ENCODE measurements at regions not wholly inside any gene's neighbourhood (a gene's known extent, or its start where the extent isn't known, plus 50 kb on each side); places are given as distances from the start of the nearest gene placed in this dataset.

DNA sequence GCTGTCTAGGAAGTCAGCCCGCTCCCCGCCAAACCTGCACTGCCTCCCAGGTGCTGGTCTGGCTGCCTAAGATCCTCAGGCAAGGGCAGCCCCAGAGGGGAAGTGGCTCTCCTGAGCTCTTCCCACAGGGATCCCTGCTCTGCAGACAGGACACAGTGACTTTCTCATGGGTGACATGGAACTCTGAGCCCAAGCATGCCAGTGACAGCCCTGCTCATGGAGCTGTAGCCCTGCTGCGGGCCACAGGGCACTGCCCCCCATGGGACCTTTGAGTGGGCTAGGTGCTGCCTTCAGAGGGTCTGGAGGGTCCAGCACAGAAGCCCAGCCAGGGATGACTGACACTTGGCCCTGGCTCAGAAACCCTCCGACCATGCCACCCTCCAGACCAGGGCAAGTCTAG is 109.1 kb downstream of the TUBA3C start:
- ATAC-seq (replicated peaks): no peak
- H3K36me3 Mint-ChIP-seq (ENCODE audit: low read depth): no peaks in the 10 kb centered on the region

DNA sequence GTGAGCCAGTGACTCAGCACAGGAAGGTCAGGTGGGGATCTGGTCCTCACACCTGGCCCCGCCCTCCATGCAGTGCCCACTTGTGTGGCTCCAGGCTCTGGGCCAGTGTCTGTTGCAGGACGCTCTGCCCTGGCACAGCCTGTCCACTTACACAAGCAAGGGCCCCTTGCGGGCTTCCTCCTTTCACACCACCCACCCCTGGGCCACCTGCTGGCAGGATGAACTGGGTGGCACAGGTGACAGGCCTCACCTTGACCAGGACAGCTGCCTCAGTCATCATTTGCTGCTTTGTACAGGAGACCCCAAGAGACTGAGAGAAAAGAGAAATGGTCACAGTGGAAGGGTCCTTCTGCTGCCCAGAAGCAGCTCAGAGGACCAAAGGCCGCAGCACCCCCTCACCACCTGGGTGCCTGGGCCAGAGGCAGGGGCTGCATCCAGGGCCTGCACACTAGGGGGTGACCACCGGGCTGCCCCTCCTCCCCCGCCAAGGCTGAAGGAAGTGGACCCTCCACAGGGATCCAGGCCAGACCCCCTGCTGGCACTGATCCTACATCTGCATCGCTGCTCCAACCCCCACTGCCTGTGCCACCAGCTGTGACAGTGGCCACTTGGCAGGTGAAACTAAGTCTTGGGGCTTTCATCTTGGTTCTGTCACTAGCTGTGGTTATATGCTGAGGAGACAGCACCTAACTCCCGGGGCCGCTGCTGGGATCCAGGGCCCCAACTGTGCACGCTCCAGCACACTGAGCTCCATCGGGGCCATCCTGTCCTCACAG is 110.3 kb downstream of the TUBA3C start:
- ATAC-seq (replicated peaks): no peak
- H3K36me3 Mint-ChIP-seq (ENCODE audit: low read depth): no peaks in the 10 kb centered on the region
- H3K27me3 Mint-ChIP-seq: peaks cover 5% of the 10 kb centered on the region
- H3K9me3 Mint-ChIP-seq: peaks cover under 1% of the 10 kb centered on the region
- no peak overlapping the region for H3K4me3 Mint-ChIP-seq
- no peaks in the 10 kb centered on the region for H3K4me1 Mint-ChIP-seq
- no peak overlapping the region for H3K27ac Mint-ChIP-seq

More for the DNA sequence above, 109.1 kb downstream of the TUBA3C start:
- Mint-ChIP-seq H3K27me3 (peaks cover 5% of the 10 kb centered on the region), H3K4me3 (no peak overlapping the region), H3K9me3 (no peaks in the 10 kb centered on the region), H3K4me1 (no peaks in the 10 kb centered on the region), H3K27ac (no peak overlapping the region)

DNA sequence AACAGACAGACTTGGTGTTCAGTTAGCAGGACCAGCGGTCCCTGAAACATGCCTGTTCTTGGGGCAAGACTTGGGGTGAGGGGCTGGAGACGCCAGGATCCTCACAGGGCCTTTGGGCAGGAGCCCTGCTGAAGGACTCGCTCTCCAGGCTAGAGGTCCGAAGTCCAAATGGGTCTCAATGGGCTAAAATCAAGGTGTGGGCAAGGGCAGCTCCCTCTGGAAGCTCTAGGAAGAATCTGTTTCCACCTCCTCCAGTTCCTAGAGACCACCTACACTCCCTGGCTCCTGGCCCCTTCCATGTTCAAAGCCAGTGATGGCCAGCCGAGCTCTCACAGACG is 111.3 kb downstream of the TUBA3C start:
- Mint-ChIP-seq H3K4me1 (no peaks in the 10 kb centered on the region), H3K9me3 (peaks cover 3% of the 10 kb centered on the region), H3K4me3 (no peak overlapping the region), H3K27ac (no peak overlapping the region), H3K36me3 (ENCODE audit: low read depth) (no peaks in the 10 kb centered on the region), H3K27me3 (peaks cover 5% of the 10 kb centered on the region)
- ATAC-seq (replicated peaks): no peak

DNA sequence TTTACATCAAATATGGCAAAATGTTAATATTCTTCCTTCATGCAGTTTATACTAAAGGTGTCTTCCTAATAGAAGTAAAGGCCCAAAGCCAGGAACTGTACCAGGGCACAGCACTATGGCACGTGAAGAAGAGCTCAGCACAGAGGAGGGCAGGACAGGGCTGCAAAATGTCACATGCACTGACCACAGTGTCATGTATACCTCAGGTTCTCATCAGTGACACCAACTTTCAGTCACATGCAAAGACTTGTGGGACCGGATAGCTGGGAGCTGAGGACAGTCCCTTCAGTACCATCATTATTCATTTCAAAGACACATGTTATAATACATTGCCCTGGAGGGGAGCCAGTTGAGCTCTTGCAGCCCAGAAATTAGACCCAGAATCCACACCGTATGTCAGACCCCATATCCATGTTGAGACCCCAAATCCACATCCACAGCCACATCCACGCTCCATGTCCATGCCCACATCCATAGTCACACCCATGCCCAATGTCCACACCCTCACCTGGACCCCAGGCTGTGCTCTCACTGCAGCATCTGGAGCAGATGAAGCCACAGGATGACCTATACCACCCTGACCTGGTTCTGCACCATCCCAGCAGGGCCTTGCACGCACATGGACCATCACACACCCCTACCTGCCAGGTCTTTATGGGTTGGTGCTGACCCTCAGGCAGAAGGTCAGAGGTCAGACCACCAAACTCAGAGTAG is 111.8 kb downstream of the TUBA3C start:
- peaks cover 5% of the 10 kb centered on the region for H3K27me3 Mint-ChIP-seq
- H3K4me1 Mint-ChIP-seq: no peaks in the 10 kb centered on the region
- H3K36me3 Mint-ChIP-seq (ENCODE audit: low read depth): no peaks in the 10 kb centered on the region
- H3K27ac Mint-ChIP-seq: no peak overlapping the region
- no peak overlapping the region for H3K4me3 Mint-ChIP-seq
- ATAC-seq (replicated peaks): no peak
- peaks cover 3% of the 10 kb centered on the region for H3K9me3 Mint-ChIP-seq

DNA sequence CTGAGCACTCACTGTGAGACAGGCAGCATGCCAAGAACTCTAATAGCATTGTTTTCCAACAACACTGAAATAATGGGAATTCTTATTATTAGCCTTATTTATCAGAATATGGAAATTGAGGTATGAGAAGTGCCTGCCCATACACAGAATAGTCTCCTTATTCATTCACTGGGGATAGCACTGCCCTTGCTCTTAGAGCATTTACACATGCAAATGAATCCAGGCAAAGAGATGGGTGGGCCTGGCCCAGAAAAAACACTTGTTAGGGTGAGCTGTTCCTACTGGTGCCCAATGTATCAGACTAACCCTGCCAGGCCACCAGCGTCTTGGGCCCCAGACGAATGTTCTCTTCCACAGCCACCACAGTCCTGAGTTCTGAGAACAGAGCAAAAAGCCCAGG is 112.9 kb downstream of the TUBA3C start:
- Mint-ChIP-seq H3K27me3 (no peaks in the 10 kb centered on the region), H3K27ac (no peak overlapping the region), H3K9me3 (peaks cover 8% of the 10 kb centered on the region), H3K4me1 (no peaks in the 10 kb centered on the region), H3K4me3 (no peak overlapping the region), H3K36me3 (ENCODE audit: low read depth) (no peaks in the 10 kb centered on the region)
- no peak for ATAC-seq (replicated peaks)

DNA sequence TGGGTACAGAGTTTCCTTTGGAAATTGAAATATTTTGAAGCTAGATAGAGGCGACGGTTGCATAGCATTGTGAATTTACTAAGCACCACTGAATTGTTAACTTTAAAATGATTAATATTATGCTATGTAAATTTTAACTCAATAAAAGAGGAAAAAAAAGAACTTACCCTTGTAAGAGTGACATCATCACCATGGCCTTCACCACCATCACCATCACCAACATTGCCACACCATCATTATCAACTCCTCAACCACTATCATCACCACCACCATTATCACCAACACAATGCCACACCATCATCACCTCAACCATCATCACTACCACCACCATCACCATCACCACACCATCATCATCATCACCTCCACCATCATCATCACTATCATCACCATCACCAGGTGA is 113.9 kb downstream of the TUBA3C start:
- Mint-ChIP-seq H3K36me3 (ENCODE audit: low read depth) (no peaks in the 10 kb centered on the region), H3K4me3 (no peak overlapping the region)

DNA sequence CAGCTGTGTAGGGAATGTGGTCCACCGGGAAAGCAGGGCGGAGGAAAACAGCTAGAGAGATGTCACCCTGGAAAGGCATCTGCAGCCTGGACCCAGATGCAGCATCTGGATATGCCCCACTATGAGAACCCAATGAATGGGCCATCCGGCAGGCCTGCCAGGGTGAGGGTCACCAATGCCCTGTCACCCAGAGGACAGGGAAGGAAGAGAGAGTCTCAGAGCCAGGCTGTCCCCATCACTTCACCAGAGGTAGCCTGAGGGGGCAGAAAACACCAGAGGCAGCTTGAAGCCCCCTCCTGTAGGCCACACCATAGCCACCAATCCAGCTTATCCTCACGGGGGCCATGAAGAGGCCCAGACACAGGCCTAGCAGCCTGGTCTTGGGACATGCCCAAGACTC is 118.8 kb downstream of the TUBA3C start:
- Mint-ChIP-seq H3K4me1 (no peaks in the 10 kb centered on the region), H3K4me3 (no peak overlapping the region), H3K9me3 (peaks cover 8% of the 10 kb centered on the region), H3K27me3 (no peaks in the 10 kb centered on the region), H3K27ac (no peak overlapping the region), H3K36me3 (ENCODE audit: low read depth) (no peaks in the 10 kb centered on the region)
- ATAC-seq (replicated peaks): no peak

More for the DNA sequence above, 113.9 kb downstream of the TUBA3C start:
- Mint-ChIP-seq H3K9me3 (peaks cover 8% of the 10 kb centered on the region), H3K4me1 (no peaks in the 10 kb centered on the region), H3K27me3 (no peaks in the 10 kb centered on the region), H3K27ac (no peak overlapping the region)
- ATAC-seq (replicated peaks): no peak

DNA sequence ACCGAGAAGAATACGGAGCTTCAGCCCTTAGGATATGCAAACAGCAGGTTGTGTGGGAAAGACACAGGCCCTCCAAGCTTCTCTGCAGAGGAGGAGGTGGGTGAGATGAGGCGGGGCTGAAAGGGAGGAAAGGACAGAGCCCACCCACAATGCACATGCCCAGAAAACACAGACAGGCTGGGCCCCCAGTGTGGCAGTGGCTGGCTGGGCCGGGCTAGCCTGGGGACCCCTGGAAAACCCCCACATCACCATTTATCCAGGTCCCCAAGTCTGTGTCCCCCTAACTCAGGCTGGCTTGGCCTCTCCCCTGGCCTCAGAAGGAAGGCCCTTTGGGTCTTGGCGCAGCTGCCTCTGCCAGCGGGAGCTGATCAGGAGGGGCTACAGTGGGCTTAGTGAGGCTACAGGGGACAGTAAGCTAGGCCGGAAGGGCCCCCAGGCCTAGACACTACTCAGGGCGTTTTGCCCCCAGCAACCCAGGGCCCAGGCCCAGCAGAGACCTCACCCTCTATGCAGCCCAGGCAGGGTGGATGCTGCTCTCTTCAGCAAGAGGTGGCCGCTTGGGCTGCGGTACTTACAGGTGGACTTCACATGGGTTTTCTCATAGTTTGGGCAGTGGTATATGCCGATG is 119.5 kb downstream of the TUBA3C start:
- H3K9me3 Mint-ChIP-seq: peaks cover 8% of the 10 kb centered on the region
- no peaks in the 10 kb centered on the region for H3K36me3 Mint-ChIP-seq (ENCODE audit: low read depth)
- H3K4me3 Mint-ChIP-seq: no peak overlapping the region
- H3K27me3 Mint-ChIP-seq: no peaks in the 10 kb centered on the region
- no peaks in the 10 kb centered on the region for H3K4me1 Mint-ChIP-seq
- no peak overlapping the region for H3K27ac Mint-ChIP-seq
- ATAC-seq (replicated peaks): no peak

DNA sequence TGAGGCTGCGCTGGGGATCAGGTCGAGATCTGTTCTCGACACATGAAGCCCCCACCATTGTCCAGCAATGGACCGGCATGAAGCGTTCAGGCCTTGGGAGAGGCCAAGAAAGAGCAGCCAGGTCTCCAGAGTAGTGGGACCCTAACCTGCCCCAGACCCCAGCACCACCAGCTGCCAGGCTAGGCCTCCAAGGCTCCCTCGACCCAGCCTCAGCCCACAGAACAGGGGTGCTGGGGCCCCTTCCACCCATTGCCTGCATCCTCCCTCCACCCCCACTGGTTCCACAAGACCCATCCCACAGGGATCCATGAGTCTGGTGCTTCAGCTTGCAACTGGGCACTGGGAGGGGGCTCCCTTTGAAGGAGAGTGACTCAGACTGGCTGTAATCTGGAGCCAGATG is 120.3 kb downstream of the TUBA3C start:
- Mint-ChIP-seq H3K27ac (no peak overlapping the region), H3K36me3 (ENCODE audit: low read depth) (no peaks in the 10 kb centered on the region), H3K4me1 (no peaks in the 10 kb centered on the region), H3K4me3 (no peak overlapping the region), H3K27me3 (no peaks in the 10 kb centered on the region), H3K9me3 (peaks cover 7% of the 10 kb centered on the region)
- no peak for ATAC-seq (replicated peaks)

DNA sequence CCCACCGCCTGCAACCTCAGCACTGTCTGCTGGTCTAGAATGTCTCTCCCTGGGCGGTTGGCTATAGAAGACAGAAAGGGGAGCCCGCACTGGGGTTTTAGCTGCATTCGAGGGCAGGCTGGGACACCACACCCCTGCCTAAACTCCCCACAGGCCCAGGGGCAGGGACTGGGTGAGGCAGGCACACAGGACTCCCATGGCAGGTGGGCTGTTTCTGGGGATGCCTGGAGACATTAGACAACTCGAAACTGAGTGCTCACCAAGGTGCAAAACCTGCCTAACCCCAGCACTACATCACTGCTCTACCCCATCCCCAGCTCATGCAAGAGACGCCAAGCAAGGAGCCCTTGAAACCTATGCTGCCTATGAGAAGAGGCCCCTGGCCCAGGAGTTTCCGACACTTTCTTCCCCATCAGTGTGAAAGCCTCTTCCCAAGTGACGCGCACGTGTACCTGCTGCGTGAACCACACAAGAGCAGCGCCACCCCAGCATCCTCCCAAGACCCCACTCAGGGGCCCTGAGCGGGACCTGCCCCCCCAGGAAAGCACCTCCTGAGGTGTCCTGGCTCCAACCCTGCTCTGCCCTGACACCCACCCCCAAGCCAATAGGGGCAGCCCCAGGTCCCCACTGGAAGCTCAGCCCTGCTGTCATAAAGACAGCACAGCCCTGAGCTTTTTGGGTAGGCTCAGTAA is 121.2 kb downstream of the TUBA3C start:
- H3K36me3 Mint-ChIP-seq (ENCODE audit: low read depth): no peaks in the 10 kb centered on the region
- ATAC-seq (replicated peaks): no peak

DNA sequence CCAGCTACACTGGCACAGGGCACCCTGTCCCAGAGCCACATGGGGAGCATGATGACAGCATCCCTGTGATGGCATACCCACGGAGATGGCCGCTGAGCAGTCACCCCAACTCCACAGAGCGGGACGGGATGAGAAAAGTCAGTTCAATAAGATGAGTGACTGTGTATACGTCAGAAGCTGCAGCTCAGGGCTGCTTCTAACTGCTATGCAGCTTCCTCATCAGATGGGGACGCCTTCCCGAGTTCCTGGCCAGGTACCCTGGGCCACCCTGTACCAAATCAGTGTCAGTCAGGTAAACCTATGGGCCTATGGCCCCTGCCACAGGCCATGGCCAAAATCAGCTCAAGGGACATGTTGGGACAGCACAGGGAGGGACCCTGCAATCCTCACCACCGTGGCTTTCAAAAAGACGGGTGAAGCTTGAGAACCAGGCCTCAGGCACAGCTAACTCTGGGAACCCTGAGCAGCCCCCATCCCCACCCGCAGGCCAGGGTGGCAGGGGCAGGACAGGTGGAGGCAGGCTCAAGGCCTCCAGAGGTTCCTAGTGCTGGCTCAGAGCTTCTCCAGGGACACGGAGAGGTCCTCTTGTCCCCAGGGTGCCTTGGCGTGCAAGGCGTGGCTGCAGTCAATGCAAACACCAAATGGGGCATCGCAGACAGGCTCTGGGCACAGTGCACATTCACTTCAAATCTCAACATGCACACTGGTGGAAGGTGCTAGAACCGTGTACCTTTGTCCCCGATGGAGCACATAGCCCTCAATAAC is 122.4 kb downstream of the TUBA3C start:
- H3K36me3 Mint-ChIP-seq (ENCODE audit: low read depth): no peaks in the 10 kb centered on the region

More for the DNA sequence above, 121.2 kb downstream of the TUBA3C start:
- no peak overlapping the region for H3K27ac Mint-ChIP-seq
- H3K4me1 Mint-ChIP-seq: no peaks in the 10 kb centered on the region
- peaks cover 5% of the 10 kb centered on the region for H3K9me3 Mint-ChIP-seq
- no peaks in the 10 kb centered on the region for H3K27me3 Mint-ChIP-seq
- H3K4me3 Mint-ChIP-seq: no peak overlapping the region

DNA sequence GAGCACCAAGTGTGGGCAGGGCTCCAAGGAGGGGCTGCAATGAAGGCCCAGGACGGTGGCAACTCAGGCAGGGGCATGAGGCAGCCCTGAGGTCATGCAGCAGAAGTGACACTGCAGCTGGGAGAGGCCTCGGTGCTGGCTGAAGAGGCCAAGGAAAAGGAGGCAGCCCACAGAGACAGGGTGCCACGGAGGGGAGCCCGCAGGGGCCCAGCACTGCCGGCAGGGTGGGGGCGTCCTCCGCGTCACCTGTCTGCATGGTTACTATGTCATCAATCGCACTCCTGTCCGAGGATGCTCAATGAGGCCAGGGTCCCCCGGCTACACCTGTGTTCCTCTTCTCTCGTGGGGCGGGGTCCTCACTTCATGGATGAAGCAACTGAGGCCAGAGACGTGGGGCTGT is 123.1 kb downstream of the TUBA3C start:
- Mint-ChIP-seq H3K27me3 (no peaks in the 10 kb centered on the region), H3K9me3 (no peaks in the 10 kb centered on the region), H3K27ac (no peak overlapping the region), H3K4me1 (no peaks in the 10 kb centered on the region), H3K36me3 (ENCODE audit: low read depth) (no peaks in the 10 kb centered on the region), H3K4me3 (no peak overlapping the region)
- ATAC-seq (replicated peaks): no peak

More for the DNA sequence above, 122.4 kb downstream of the TUBA3C start:
- ATAC-seq (replicated peaks): no peak
- H3K27ac Mint-ChIP-seq: no peak overlapping the region
- no peak overlapping the region for H3K4me3 Mint-ChIP-seq
- H3K9me3 Mint-ChIP-seq: no peaks in the 10 kb centered on the region
- H3K27me3 Mint-ChIP-seq: no peaks in the 10 kb centered on the region
- H3K4me1 Mint-ChIP-seq: no peaks in the 10 kb centered on the region

DNA sequence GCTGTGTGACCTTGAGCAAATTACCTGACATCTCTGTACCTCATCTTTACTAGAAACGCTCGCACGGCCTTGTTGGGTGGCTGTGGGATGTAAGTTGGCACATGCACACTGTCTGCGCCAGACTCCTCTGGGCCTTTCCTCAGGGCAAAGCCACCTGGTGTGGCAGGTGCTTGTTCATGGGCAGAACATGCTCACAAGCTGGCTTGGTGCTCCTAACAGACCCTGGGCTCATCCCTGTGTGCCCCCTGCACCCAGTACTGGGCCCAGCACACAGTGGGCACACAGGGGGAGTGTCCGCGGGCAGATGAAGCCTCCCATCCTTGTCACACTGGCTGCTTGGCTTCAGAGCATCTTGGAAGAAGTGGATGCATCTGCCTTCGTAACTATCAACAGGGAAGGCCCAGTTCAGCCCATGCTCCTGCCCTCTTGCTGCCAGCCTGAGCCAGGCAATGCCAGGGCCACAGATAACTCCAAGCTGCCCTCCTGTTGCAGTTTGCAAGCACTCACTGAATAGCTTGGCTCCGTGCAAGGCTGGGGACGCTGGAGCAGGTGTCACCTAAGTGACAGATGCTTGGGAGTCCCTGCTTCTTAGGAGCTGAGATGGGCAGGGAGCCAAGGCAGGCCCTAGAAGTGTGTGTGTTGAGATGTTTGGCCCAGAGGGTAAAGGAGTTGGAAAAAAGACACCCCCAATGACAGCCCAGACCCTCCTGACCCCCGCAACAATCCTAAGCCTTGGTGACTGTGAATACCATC is 123.9 kb downstream of the TUBA3C start:
- H3K36me3 Mint-ChIP-seq (ENCODE audit: low read depth): no peaks in the 10 kb centered on the region
- no peaks in the 10 kb centered on the region for H3K27me3 Mint-ChIP-seq
- no peak overlapping the region for H3K4me3 Mint-ChIP-seq
- no peaks in the 10 kb centered on the region for H3K4me1 Mint-ChIP-seq
- ATAC-seq (replicated peaks): no peak
- H3K27ac Mint-ChIP-seq: no peak overlapping the region
- H3K9me3 Mint-ChIP-seq: no peaks in the 10 kb centered on the region

Data from activated T-helper 17 cell treated with anti-CD3 and anti-CD28 coated beads, Interleukin-2, amount 50 U/mL, for 72 hours (primary cell).